ENCODE measurements at regions not wholly inside any gene's neighbourhood (a gene's known extent, or its start where the extent isn't known, plus 50 kb on each side); places are given as distances from the start of the nearest gene placed in this dataset.

DNA sequence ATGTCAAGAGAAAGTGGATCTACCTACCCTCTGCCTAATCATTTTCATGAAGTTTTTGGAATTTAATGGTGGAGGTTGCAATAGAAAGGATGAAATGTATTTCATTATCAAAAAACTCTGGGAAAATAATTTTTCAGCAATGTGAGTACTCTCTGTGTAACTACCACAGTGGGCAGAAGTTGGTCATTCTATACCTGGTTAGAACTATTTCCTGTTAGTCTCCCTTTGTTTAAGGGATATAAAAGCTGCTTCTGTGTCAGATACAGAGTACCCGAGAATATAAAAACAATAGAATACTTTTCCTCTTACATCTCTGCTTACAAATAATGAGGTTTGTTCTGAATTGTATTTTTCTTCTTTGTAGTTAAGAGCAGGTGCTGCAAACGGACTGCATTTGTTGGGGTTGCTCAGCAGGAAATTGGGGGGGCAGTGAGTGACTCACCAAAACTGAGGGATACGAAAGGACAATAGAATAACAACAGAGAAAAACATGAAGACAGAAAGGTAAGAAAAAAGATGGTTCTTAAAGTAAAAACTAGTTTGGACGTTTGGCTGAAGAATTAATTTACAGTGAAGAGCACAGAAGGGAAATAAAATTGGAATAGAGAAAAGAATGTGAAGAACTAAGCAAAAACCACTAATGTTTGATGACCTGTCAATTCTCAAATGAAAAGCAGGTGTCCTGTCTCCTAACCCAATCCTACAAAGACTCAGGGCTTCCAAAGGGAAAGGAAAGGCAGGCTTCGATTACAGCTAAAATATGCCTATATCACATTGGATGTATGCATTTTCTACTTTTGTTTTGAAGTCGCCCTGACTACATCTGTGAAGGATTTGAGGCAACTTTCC, 703.1 kb downstream of the RFPL4B start:
- TF ChIP-seq, protein P1, sequence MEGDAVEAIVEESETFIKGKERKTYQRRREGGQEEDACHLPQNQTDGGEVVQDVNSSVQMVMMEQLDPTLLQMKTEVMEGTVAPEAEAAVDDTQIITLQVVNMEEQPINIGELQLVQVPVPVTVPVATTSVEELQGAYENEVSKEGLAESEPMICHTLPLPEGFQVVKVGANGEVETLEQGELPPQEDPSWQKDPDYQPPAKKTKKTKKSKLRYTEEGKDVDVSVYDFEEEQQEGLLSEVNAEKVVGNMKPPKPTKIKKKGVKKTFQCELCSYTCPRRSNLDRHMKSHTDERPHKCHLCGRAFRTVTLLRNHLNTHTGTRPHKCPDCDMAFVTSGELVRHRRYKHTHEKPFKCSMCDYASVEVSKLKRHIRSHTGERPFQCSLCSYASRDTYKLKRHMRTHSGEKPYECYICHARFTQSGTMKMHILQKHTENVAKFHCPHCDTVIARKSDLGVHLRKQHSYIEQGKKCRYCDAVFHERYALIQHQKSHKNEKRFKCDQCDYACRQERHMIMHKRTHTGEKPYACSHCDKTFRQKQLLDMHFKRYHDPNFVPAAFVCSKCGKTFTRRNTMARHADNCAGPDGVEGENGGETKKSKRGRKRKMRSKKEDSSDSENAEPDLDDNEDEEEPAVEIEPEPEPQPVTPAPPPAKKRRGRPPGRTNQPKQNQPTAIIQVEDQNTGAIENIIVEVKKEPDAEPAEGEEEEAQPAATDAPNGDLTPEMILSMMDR (IDR thresholded peaks at IDR 0.05; ENCODE audit: low read depth, low read length) = no peak
- no peak overlapping the region for H3K4me3 ChIP-seq (ENCODE audit: low read depth, low read length)

DNA sequence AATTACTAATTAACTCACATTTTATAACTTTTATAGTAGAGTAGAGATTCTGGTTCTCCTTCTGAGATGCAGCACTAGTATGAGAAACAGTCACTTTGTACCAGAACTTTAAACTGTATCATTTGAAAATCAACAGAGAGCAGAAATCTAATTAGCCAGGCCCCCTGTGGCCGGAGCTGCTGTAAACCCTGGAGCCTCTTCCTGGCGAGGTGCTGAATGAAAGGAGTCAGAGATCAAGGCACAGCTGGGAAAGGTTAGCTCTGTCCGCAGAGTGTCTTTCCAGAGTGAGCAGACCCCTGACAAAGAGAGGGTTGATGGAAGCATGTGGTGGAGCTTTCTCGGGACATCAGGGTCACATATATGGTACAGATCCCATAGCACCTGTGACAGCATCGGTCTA, 703.8 kb downstream of the RFPL4B start:
- TF ChIP-seq, protein P1 (IDR thresholded peaks at IDR 0.05; ENCODE audit: low read depth, low read length) = no peak
- H3K4me3 ChIP-seq (ENCODE audit: low read depth, low read length) = no peak overlapping the region

DNA sequence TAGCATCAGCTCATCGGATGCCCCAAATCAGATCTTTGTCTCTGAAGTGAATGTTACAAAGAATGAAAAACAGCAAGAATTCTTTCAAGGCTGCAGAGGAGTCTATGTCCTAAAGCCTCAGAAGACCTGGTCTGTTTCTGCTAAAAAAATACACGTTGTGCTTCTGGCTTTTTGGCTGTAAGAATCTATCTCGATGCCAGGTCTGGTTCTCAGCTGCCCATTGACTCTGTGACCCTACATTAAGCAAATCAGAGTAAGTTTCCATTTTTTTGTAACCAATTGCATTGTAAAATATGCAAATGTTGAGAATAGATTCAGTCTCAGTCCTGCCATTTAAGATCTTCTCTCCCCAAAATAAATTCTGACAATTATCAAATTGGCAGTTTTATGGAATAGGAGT, 705.4 kb downstream of the RFPL4B start:
- H3K4me3 ChIP-seq (ENCODE audit: low read depth, low read length) = no peak overlapping the region
- TF ChIP-seq, protein P1 (IDR thresholded peaks at IDR 0.05; ENCODE audit: low read depth, low read length) = no peak

DNA sequence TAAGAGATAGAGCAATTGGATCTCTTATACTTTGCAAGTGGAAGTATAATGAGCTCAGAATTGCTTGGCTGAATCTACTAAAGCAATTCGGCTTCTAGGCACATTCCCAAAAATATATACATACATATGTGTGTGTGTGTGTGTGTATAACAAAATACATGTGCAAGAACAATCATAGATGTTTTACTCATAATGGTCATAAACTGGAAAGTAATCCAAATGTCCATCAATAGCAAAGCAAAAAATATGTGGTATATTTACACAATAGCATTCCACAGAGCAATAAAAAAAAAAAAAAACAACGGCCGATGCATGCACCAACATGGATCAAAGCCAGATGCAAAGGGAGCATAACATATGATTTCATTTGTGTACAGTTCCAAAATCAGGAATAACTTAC, 707.9 kb downstream of the RFPL4B start:
- no peak overlapping the region for H3K4me3 ChIP-seq (ENCODE audit: low read depth, low read length)

DNA sequence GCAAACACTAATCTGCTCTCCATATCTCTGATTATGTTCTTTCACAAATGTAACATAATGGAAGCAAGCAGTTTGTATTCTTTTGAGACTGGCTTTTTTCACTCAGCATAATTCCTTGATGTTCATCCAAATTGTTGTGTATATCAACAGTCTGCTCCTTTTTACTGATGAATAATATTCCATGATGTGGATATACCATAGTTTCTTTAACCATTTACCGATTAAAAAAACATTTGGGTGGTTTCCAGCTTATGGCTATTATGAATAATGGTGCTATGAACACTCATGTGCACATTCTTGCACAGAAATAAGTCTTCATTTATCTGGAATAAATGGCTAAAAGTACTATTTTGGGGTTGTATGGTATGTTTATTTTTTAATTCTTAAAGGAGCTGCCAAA, 708.9 kb downstream of the RFPL4B start:
- H3K4me3 ChIP-seq (ENCODE audit: low read depth, low read length) = no peak overlapping the region
- TF ChIP-seq, protein P1 (IDR thresholded peaks at IDR 0.05; ENCODE audit: low read depth, low read length) = no peak

More for the DNA sequence above, 707.9 kb downstream of the RFPL4B start:
- TF ChIP-seq, protein P1 (IDR thresholded peaks at IDR 0.05; ENCODE audit: low read depth, low read length) = no peak

DNA sequence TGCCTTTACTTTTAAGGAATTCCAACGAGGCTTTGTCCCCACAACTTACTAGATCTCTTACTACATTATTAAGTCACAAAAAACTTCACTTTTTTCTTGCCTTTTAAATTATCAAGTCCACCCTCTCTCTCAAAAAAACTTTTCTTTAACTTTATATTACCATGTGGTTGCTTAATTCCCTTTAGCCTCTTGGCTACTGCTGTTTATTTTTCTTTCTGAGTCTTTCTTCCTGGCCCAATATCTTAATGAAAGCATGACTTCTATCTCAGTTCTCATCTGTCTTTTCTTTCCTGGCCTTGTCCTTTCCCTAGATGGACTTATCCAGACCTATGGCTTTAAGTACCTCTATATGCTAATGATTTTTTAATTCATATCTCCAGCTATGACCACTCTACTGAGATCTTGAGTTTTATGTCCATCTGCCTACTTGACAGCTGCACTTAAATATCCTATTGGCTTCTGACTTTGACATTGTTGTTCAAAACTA, 710.5 kb downstream of the RFPL4B start:
- no peak overlapping the region for H3K4me3 ChIP-seq (ENCODE audit: low read depth, low read length)
- TF ChIP-seq, protein P1 (IDR thresholded peaks at IDR 0.05; ENCODE audit: low read depth, low read length) = no peak

DNA sequence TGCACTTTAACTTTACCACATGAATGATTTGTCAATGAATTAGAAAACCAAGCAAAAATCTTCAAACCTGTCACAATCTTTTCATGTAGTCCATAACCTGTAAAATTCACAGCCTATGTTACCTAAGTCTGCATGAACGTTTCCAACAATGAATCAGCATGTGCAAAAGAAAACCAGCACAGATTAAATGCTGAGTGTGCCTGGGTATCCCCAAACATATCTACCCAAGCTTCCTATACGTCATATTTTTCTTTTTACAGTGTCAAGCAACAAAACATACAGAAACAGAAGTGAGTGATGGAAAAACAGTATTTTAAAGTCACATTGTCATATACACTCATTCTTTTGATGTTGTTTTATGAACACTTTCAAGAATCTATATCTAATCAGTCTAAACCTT, 713.5 kb downstream of the RFPL4B start:
- TF ChIP-seq, protein P1 (IDR thresholded peaks at IDR 0.05; ENCODE audit: low read depth, low read length) = no peak
- H3K4me3 ChIP-seq (ENCODE audit: low read depth, low read length) = no peak overlapping the region
